GM19324 (cell line): ENCODE measurements at regions not wholly inside any gene's neighbourhood (a gene's known extent, or its start where the extent isn't known, plus 50 kb on each side); places are given as distances from the start of the nearest gene placed in this dataset.
A peak's percentile ranks its signal among the peaks of the same experiment; 100 is the strongest.
"Not testable (repeated sequence)": the region's sequence is repeated elsewhere in the genome, so short reads cannot be mapped to it uniquely, and the experiment has no call there.

ENCODE experiments used
- ATAC-seq: cut with Tn5 transposase; IDR thresholded peaks from one replicate; pipeline ENCODE4 v1.9.1; 2021; ENCODE audit warnings: mild to moderate bottlenecking, moderate library complexity; ENCODE audit not compliant: unreplicated experiment, low FRiP score

DNA sequence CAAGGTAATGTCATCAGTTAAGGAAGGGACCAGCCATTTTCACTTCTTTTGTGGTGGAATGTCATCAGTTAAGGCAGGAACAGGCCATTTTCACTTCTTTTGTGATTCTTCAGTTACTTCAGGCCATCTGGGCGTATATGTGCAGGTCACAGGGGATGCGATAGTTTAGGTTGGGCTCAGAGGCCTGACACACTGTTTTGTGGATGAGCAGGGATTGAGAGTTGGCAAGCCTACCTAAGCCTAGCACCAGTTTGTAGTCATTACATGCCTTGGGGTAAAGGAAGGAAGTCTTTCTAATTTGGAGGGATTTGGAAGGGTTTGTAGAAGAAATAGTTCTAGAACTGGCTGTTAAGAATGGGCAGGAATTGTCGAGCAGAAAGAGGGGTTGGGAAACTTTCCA is 457.2 kb downstream of the TMEM135 start:
- not testable (repeated sequence) for ATAC-seq

DNA sequence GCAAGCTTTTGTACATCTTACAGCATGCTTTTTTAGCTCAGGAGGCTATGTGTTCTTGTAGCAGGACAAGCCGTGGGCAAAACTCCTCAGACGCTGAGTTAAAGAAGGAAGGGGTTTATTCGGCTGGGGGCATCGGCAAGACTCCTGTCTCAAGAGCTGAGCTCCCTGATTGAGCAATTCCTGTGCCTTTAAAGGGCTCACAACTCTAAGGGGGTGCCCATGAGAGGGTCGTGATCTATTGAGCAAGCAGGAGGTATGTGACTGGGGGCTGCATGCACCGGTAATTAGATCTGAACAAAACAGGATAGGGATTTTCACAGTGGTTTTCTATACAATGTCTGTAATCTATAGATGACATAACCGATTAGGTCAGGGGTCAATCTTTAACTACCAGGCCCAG is 456.3 kb downstream of the TMEM135 start:
- ATAC-seq = not testable (repeated sequence)

DNA sequence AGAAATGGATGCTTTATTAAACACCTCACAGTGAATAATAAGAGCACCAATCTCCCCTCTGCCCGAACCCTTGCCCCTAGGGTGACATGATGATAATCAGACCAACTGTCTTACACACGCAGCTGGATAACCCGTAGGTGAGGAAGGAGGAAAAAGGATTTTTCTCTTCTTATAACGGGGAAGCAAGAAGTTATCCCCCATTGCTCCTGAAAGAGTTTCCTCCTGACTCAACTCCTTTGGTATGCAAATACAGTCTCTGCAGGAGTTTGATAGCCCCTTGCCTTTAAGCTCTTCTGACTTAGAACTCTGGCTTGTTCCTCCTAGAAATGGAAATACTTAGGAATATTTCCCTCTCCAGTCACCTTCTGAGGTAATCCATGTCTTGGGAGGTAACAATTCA is 455.8 kb downstream of the TMEM135 start:
- ATAC-seq = no peak

DNA sequence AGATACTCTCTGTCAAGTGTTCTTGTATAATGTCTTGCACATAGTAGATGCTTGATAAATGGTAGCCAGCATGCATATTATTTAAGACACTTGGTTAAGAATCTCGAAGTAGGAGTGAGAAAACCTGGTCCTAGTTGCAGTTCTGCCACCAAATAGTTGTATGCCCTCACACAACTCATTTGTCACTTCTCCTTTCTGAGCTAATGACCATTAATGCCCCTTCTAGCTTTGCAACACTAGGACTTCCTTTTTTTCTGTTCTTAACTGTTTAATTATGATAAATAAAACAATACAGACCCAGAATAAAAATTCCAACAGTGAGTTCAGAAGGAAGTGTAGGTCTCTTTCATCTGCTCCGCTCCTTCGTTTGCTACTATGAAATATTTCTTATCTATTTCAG is 453.6 kb downstream of the TMEM135 start:
- no peak for ATAC-seq

DNA sequence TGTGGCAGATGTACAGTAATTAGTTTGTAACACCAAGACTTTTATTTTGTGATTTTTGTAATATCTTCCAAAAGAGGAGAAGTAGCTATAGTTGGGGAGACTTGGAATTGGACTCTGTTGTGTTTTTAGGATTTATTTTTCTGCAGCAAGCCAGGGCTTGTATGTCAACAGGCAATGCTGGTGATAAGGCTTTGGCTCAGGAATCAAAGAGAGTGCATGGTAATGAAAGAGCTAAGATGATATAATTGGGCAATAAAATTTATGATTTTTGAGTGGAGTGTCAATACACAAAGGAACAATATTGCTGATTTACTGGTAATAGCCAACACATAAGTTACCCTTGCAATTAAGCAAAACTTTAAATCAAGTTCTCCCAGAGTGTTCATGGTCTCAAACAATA is 452.9 kb downstream of the TMEM135 start:
- ATAC-seq = no peak

DNA sequence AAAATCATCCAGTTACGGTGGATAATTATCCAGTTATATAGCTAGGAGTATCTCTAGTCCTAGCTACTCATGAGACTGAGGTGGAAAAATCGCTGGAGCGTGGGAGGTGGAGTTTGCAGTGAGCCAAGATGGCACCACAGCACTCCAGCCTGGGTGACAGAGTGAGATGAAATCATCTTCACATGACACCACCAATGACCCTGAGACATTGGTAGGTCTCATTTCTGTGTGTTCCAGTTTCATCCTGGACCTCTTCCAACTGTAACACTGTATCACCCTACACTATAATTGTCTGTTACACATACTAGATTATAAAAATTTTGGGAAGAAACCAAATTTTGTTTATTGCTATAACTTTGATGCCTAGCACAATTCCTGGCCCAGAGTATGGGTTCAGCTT is 446.8 kb downstream of the TMEM135 start:
- ATAC-seq = no peak

DNA sequence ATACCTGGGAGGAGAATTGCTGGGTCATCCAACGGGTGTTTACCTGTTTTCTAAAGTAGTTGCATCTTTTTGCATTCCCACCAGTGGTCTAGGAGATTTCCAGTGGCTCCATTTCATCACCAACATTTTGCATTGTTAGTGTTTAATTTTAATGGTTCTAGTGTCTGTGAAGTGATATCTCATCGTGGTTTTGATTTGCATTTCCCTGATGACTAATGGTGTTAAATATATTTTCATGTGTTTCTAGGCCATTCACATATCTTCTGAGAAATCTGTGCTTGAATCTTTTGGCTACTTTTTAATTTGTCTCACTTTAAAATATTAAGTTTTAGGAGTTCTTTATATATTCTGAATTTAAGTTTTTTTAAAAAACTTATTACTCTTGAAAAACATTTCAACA is 439.6 kb downstream of the TMEM135 start:
- no peak for ATAC-seq

DNA sequence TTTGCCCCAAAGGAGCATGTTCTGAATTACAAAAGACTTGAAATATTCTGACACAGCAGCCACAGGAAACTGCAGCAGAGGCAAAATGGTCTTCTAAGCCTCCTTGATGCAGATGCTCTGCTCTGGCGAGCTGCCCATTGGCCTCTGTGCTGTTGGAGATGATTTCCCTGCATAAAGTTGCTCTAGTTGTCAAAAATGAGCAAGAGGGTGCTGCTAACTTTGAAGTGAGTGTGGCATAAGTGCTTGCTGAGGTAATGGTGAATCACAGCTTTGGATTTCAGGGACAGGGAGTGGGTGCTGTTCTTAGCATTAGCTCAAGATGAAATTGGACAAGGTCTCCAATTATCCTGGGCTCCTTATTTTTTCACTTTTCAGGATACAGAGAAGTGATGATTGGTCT is 435.4 kb downstream of the TMEM135 start:
- no peak for ATAC-seq

DNA sequence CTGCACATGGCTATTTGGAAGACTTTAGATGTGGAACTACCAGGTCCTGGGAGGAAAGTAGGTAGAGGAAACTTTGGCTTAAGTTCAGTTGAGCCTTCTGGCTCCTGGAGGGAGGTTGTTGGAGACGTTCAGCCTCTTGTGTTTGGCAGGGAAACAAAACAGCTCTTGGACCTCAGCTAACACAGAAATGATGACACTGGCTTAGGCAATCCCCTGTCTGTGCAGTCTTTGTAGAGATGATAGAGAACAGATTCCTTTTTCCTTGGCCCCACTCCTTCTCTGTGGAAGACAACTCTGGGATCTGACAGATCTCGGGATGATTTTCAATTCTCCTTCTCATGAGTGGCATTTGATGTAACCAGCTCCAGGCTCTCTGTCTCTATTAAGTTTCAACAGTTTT is 428.5 kb downstream of the TMEM135 start:
- ATAC-seq = no peak

DNA sequence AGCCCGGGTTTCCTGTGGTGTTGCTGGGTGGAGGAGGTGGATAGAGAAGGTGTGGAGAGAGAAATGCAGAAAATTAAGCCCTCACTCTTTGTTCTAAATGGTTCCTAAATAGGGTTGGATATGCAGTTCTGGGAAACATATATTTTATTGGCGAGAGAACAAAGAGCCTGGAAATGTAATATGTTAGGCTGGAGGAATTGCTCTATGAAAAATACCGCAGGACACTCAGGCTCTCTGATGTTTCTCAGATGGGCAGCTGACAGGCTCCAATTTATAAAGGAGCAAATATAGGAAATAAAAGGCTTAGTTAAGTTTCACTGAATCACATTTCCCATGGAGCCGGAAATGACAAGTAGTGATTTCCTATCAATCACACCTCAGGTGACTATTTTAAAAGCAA is 428.0 kb downstream of the TMEM135 start:
- ATAC-seq = no peak

DNA sequence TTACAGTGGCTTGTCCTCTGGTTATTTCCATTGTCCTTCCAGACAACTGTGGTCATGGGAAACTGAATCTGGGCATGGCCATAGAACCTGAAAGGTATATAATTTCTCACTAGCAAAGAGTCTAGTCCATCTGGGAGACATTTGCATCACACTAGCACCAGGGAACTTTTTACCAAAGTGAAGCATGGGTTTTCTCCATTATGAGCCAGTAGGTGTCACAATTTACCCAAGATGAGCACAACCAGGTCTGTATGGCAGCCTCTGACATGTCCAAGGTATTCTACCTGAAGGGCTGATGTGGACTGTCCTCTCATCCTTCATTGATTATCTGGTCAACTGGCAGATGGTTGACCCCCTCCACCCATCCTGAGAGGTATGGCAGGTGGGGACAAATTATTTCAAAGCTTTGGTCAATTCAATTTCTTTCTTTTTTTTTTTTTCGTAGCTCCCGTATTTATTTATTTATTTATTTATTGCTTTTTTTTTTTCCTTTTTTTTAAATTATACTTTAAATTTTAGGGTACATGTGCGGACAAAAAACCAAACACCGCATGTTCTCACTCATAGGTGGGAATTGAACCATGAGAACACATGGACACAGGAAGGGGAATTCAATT is 425.9 kb downstream of the TMEM135 start:
- ATAC-seq = no peak

DNA sequence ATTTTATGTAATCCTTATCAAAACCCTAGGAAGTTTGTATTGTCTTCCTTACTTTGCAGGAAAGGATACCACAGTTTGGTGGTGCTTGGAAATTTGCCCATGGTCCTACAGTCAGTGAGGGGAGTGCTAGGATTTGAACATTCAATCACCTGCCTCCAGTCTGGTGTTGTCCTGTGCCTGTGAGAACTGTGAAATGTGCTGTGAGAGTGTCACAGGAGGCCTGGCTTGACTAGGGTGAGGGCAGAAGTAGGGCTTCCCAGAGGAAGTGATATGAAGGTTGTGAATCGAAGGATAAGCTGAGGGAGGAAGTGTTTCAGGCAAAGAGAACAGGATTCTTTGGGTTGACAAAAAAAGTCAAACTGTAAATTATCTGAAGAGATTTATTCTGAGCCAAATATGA is 424.4 kb downstream of the TMEM135 start:
- no peak for ATAC-seq

DNA sequence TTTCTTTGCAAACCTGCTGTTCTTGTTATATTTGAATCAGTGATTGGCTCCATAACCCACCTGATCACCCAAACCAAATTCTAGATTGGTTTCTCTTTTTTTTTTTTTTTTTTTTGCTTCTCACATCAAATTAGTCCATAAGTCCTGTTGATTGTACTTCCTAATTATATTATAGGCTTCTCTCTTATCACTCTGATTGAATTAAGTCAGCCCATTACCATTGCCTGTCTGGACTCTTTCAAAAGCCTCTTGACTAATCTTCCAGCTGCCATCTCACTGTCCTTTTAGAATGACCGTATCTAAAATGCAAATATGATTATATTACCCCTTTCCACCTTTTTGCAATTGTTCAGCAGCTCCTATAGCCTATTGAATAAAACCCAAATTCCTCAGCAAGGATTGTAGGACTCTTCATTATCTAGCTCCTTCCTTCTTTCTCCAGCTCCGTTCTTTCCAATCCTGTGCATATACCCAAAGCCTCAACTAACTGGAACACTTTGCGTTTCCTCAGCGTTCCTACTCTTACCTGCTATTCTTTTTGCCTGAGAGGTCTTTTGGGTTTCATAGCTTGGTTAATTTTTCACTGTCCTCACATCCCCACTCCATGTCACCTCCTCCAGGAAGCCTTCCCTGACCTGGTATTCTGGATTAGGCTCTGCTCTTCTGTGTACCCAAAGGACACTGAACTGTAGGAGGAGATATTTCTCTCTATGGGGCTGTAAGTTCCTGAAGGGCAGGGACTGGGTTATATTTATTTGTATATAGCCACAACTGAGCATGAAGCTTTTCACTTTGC is 423.3 kb downstream of the TMEM135 start:
- no peak for ATAC-seq

DNA sequence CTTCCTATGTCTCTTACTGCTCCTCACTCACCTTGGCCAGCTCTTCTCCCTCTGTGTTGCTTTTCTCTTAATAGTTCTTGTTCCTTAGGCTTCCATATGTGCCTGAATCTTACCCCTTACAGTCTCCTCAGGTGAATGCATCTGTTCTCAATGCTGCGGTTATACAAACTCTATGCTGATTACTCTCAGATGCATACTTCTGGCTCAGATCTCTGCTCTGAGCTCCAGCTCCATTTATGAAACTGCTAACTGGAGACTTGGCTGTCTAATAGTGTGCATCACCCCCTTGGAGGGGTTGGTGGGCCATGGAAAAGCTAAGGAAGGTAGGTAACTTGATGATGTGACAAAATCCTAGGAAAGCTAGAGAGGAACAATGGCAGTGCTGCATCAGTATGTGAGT is 422.5 kb downstream of the TMEM135 start:
- no peak for ATAC-seq

DNA sequence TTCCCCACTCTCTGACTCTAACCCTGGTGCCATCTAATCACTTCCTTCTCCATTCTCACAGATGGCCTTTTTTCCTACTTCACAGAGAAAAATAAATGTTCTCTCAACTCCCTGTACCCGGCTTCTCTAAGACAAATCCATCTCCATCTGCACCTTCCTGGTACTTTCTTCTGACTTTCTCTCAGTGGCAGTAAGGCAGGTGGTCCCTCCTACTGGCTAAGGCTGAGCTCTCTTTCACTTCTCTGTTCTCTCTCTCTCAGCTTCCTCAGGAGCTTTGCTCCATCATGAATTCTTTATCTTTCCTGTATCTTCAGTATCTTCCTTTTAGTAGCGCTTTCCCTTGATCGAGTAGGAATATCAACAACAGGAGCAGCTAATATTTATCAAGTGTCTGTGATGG is 421.6 kb downstream of the TMEM135 start:
- ATAC-seq = no peak

DNA sequence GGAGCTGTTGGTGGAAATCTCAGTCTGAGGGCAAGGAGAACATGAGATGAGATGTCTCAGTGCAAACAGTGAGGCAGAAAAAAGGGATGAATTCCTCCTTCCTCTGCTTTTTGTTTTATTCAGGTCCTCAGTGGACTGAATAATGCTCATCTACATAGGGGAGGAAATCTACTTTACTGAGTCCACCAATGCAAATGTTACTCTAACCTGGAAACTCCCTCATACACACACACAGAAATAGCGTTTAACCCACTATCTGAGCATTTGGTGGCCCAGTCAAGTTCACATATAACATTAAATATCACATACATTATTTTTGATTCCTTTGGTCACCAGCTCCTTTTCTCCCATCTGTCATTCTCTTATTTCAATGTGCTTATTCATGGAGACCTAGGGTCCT is 418.8 kb downstream of the TMEM135 start:
- ATAC-seq = no peak

DNA sequence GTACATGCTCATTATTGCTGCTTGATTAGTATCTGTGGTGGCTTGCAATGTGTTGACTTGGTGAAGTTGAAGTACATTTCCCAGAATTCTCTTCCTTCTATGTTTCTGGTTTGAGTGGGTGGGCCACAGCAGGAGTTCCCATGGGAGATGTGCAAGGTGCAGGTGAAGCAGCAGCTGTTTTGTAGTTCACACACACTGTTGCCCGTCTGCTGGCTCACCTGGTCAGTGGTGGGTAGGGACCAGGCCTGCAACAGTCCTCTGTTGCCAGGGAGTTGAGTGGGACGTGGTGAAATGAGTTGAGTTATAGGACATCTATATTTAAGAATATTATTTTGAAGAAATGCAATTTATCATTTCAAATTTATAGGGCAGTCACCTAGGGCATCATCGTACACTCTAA is 417.4 kb downstream of the TMEM135 start:
- ATAC-seq = no peak

DNA sequence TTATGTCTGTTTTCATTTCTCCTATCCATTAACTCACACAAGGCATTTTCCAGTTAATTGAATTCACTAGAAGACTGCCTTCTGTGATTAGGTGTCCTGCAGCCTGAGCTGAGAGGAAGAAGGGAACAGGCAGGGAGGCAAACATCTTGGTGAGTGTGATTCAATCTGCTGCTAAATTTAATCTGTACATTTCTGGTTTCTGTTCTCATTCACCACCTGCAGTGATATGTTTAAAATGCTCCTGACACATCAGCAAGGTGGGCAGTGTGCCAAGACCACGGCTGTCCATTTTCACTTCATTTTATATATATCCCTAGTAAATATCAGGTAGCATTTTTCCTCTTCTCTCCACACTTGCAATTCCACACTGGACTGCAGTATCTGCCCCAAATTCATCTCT is 416.5 kb downstream of the TMEM135 start:
- peak; percentile 91 for ATAC-seq

DNA sequence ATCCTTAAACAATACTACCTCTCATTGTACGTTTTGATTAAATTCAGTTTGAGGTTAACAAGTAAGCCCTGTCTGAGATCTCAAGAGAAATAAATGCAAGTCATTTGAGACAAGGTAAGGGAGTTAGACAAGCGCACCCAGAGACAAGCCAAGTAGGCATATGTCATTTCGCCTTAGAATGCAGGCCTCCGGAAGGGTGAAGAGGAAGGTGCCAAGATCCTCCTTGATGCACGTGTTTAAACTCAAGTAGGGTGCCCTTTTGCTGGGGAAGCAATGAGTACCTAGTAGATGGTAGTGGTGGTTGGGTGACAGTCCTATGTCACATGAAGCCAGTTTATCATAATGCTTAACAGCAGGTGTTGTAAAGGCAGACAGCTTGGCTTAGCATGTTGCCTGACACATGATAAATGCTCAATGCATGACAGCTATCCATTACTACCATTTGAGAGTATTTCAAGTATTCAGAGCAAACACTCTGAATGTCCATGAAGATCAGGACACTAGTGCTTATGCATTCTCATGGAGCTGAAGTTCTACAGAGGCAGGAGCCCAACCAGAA is 415.9 kb downstream of the TMEM135 start:
- ATAC-seq = peak; percentile 13

DNA sequence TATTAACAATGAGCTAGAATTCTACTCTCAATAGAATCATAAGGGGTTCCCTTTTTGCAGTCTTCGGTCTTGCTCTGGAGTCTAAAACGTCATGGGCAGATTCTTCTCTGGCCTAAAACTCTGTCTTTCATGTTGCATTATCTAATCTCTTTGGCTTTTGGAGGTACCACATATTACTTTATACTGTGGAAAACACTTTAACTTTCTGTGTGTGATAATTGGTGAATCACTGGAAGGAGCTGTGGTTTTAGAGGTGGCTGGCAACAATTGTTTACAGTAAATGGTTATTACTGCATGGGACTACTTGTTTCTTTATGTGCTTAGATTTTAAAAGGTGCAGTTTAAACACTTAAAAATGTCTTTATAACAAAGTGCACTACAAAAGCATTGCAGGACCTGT is 414.3 kb downstream of the TMEM135 start:
- not testable (repeated sequence) for ATAC-seq

DNA sequence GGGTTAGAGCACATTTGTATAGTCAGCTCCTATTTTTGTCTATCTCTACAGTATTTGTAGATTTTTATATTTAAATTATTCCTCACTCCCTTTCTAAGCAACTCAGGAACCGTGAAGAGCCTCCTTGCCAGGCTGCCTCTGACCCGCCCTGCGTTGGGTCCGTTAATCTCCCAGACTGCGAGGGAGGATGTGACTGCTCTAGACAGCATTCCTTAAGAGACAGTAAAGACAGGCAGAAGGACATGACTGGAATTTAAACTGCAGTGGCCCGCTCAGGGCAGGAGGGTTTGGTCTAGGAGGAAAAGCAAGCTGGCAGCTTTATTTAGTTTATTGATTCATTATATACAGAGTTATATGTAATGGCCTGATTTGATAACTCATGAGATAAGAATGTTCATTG is 413.7 kb downstream of the TMEM135 start:
- ATAC-seq = no peak

DNA sequence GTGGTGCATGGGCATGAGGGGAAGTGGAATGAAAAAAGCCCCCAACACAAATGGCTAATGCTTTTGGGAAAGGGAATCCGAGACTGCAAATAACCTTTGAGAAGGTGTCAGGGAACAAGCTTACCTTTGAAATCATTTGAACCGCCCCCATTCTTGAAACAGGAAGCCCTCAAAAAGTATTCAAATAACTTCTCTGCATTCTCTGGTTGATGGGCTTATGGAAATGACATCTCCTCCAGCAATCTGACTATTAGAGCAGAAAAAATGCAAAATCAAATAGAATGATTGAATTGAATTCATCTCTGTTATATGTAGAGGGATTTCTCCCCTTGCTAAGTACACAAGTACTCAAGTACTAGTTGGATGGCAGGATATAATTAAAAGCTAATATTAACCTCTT is 409.9 kb downstream of the TMEM135 start:
- ATAC-seq = no peak
